H1 (cell line): ENCODE measurements at regions not wholly inside any gene's neighbourhood (a gene's known extent, or its start where the extent isn't known, plus 50 kb on each side); places are given as distances from the start of the nearest gene placed in this dataset.

Source experiments
- ASH2L ChIP-seq: fragments of 200-600, 300-600 bp; sonication (generic); IDR thresholded peaks from one replicate; pipeline ENCODE4 v1.7.1; 2017; ENCODE audit warnings: low read length
- BCL11A ChIP-seq, 2 experiments: IDR thresholded peaks; one replicate each; pipeline ENCODE4 v1.6.1; 2011; ENCODE audit warnings: low read depth in 2 of 2, low read length in 2 of 2, mild to moderate bottlenecking in 2 of 2
- CBX8 ChIP-seq: fragments of 300-800, 300-1000 bp; sonication (generic); IDR thresholded peaks from 2 replicates; pipeline ENCODE4 v1.7.1; 2016; ENCODE audit warnings: low read depth, low read length, borderline replicate concordance
- HDAC2 ChIP-seq, 2 experiments: fragments of 300-600 bp in 1 of 2; sonication (generic) in 1 of 2; IDR thresholded peaks; 2 replicates each; pipeline ENCODE4 v1.6.1; 2011 to 2012; ENCODE audit warnings: low read depth in 2 of 2, low read length in 2 of 2, mild to moderate bottlenecking in 2 of 2, moderate library complexity in 2 of 2, borderline replicate concordance in 1 of 2, inconsistent platforms in 1 of 2
- JUND ChIP-seq: IDR thresholded peaks from 2 replicates; pipeline ENCODE4 v1.6.1; 2011; ENCODE audit warnings: mild to moderate bottlenecking, improper control_type of control experiment, low read length
- KDM5A ChIP-seq: fragments of 200-600 bp; IDR thresholded peaks from 2 replicates; pipeline ENCODE4 v1.7.1; 2012; ENCODE audit warnings: mild to moderate bottlenecking, low read length, inconsistent platforms, mixed read lengths
- PHF8 ChIP-seq: fragments of 200-600 bp; sonication (generic); conservative IDR thresholded peaks from 2 replicates; pipeline ENCODE4 v1.7.1; 2012; ENCODE audit warnings: low read depth, mild to moderate bottlenecking, inconsistent platforms, low read length, moderate library complexity
- RNF2 ChIP-seq: fragments of 200-900, 300-1000 bp; sonication (generic); IDR thresholded peaks from 2 replicates; pipeline ENCODE4 v1.7.1; 2016; ENCODE audit warnings: borderline replicate concordance, low read depth, mild to moderate bottlenecking, antibody characterized with exemption, low read length; ENCODE audit not compliant: poor library complexity, severe bottlenecking; ENCODE audit errors: missing control alignments
- SP4 ChIP-seq: IDR thresholded peaks from 2 replicates; pipeline ENCODE4 v1.6.1; 2012; ENCODE audit warnings: low read length, inconsistent platforms

DNA sequence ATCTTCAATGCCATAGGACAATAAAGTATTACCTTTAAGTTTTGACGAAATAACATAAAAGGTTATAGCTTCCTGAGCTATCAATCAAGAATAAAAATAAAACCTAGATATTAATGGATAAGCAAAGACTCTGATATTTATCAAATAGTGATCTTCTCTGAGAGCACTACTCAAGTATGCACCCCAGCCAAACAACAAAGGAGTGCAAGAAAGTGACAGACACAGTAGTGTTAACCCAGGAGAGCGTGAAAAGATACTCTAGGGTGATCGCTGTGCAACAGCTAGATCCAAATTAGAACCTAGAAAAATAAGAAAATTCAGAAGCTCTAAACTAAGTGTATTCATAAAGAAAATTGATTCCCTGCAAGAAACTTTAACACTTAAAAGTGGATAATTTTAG is 83.5 kb upstream of the CDYL start (continued):
- TF ChIP-seq BCL11A (IDR thresholded peaks at IDR 0.05; ENCODE audit: low read depth in 2 of 2, low read length in 2 of 2): no peak
- TF ChIP-seq HDAC2 (IDR thresholded peaks at IDR 0.05; ENCODE audit: borderline replicate concordance in 1 of 2, low read depth in 2 of 2, low read length in 2 of 2): no peak
- no peak for TF ChIP-seq PHF8
- TF ChIP-seq RNF2: no peak
- no peak for TF ChIP-seq KDM5A
- no peak for TF ChIP-seq CBX8
- no peak for TF ChIP-seq JUND
- no peak for TF ChIP-seq ASH2L
- no peak for TF ChIP-seq SP4
